HepG2 (cell line): ENCODE measurements at regions not wholly inside any gene's neighbourhood (a gene's known extent, or its start where the extent isn't known, plus 50 kb on each side); places are given as distances from the start of the nearest gene placed in this dataset.

Experiments used
- KAT8 ChIP-seq: IDR thresholded peaks from 2 replicates; pipeline ENCODE4 v1.6.1; 2016; ENCODE audit warnings: missing genetic modification reagents, missing compliant biosample characterization
- MAF1 ChIP-seq: sonication (generic); formaldehyde crosslinking; IDR thresholded peaks from 2 replicates; pipeline ENCODE4 v1.5.0; 2020; ENCODE audit warnings: missing genetic modification reagents, borderline replicate concordance
- MAFG ChIP-seq: sonication (generic); formaldehyde crosslinking; IDR thresholded peaks from 2 replicates; pipeline ENCODE4 v1.5.1; 2020; ENCODE audit warnings: mild to moderate bottlenecking, missing genetic modification reagents
- NFKB2 ChIP-seq: sonication (generic); formaldehyde crosslinking; IDR thresholded peaks from 2 replicates; pipeline ENCODE4 v1.4.0; 2020; ENCODE audit warnings: missing genetic modification reagents, borderline replicate concordance
- PRPF4 ChIP-seq: fragments of 200-400 bp; formaldehyde crosslinking; IDR thresholded peaks from 2 replicates; pipeline ENCODE4 v1.6.1; 2016; ENCODE audit warnings: low read length, low read depth; ENCODE audit not compliant: poor library complexity, severe bottlenecking
- SMC3 ChIP-seq: IDR thresholded peaks from 2 replicates; pipeline ENCODE4 v1.6.1; 2011; ENCODE audit warnings: low read length, improper control_type of control experiment
- SRF ChIP-seq: IDR thresholded peaks from 2 replicates; pipeline ENCODE4 v1.6.1; 2011; ENCODE audit warnings: mild to moderate bottlenecking, low read depth, low read length, moderate library complexity
- TCF7 ChIP-seq: sonication (generic); IDR thresholded peaks from 2 replicates; pipeline ENCODE4 v1.6.1; 2016; ENCODE audit warnings: antibody characterized with exemption, low read depth
- YY1 ChIP-seq: IDR thresholded peaks from 2 replicates; pipeline ENCODE4 v1.6.1; 2011; ENCODE audit warnings: low read length, low read depth, moderate library complexity, mild to moderate bottlenecking; ENCODE audit not compliant: insufficient read depth, insufficient replicate concordance
- ZBTB21 ChIP-seq: sonication (generic); formaldehyde crosslinking; IDR thresholded peaks from 2 replicates; pipeline ENCODE4 v1.4.0; 2020; ENCODE audit warnings: missing genetic modification reagents
- ZNF644 ChIP-seq: IDR thresholded peaks from 2 replicates; pipeline ENCODE4 v1.6.1; 2016; ENCODE audit warnings: low read depth
- ZNF737 ChIP-seq: sonication (generic); formaldehyde crosslinking; IDR thresholded peaks from 2 replicates; pipeline ENCODE4 v1.5.0; 2020; ENCODE audit warnings: missing genetic modification reagents, mild to moderate bottlenecking, borderline replicate concordance
- ZNF83 ChIP-seq: sonication (generic); formaldehyde crosslinking; IDR thresholded peaks from 2 replicates; pipeline ENCODE4 v1.4.0; 2020; ENCODE audit warnings: missing genetic modification reagents, mild to moderate bottlenecking, borderline replicate concordance
- ZSCAN31 ChIP-seq: sonication (generic); formaldehyde crosslinking; IDR thresholded peaks from 2 replicates; pipeline ENCODE4 v1.5.0; 2020; ENCODE audit warnings: low read depth, mild to moderate bottlenecking, missing genetic modification reagents
- TF ChIP-seq, protein P1 (sequence below): sonication (generic); formaldehyde crosslinking; IDR thresholded peaks from 2 replicates; pipeline ENCODE4 v1.4.0; 2020; ENCODE audit warnings: missing genetic modification reagents
- TF ChIP-seq, protein P2 (sequence below): IDR thresholded peaks from 2 replicates; pipeline ENCODE4 v1.6.1; 2012; ENCODE audit warnings: low read depth, low read length, improper control_type of control experiment
- TF ChIP-seq, protein P3 (sequence below): sonication (generic); formaldehyde crosslinking; IDR thresholded peaks from 2 replicates; pipeline ENCODE4 v1.5.0; 2020; ENCODE audit warnings: mild to moderate bottlenecking, missing genetic modification reagents, moderate library complexity
- TF ChIP-seq, protein P4 (sequence below), 2 experiments: sonication (generic) in 1 of 2; formaldehyde crosslinking in 1 of 2; IDR thresholded peaks; 2 replicates each; pipeline versions ENCODE4 v1.4.0 to v1.6.1; 2016 to 2020; ENCODE audit warnings: borderline replicate concordance in 1 of 2, low read depth in 1 of 2, mild to moderate bottlenecking in 1 of 2, missing genetic modification reagents in 1 of 2

DNA sequence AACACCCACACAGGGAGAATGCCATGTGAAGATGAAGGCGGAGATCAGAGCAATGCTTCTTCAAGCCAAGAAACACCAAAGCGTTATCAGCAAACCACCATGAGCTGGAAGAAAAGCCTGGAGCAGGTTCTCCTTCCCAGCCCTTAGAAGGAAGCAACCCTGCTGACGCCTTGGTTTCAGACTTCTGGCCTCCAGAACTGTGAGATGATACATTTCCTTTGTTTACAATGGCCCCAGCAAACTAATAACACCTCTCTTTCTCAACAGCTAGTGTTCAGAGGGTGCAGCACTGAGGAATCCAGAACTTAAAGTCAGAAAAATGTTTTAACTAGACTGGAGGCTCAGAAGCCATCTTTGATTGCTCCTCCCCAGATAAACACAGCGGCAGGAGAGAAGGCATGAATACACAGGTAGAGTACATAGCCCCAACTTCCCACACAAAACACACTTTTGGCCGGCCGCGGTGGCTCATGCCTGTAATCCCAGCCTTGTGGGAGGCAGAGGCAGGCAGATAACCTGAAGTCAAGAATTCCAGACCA, 132.4 kb upstream of the LPP start (continued):
- TF ChIP-seq MAF1 (CRISPR knock-in tag) (no peak), KAT8 (CRISPR knock-in tag) (no peak), TCF7 (peak; percentile 68), MAFG (CRISPR knock-in tag) (no peak), NFKB2 (CRISPR knock-in tag) (0 out of 2 replicates have a peak, but pooled peaks have one; percentile 43), SRF (no peak), ZNF644 (CRISPR knock-in tag) (no peak), YY1 (peak; percentile 78), ZNF737 (CRISPR knock-in tag) (no peak), SMC3 (peak; percentile 13; the same call in 1 of the 2 replicates), ZSCAN31 (CRISPR knock-in tag) (no peak), PRPF4 (no peak), ZBTB21 (CRISPR knock-in tag) (no peak), ZNF83 (CRISPR knock-in tag) (no peak)
- TF ChIP-seq, protein P1, sequence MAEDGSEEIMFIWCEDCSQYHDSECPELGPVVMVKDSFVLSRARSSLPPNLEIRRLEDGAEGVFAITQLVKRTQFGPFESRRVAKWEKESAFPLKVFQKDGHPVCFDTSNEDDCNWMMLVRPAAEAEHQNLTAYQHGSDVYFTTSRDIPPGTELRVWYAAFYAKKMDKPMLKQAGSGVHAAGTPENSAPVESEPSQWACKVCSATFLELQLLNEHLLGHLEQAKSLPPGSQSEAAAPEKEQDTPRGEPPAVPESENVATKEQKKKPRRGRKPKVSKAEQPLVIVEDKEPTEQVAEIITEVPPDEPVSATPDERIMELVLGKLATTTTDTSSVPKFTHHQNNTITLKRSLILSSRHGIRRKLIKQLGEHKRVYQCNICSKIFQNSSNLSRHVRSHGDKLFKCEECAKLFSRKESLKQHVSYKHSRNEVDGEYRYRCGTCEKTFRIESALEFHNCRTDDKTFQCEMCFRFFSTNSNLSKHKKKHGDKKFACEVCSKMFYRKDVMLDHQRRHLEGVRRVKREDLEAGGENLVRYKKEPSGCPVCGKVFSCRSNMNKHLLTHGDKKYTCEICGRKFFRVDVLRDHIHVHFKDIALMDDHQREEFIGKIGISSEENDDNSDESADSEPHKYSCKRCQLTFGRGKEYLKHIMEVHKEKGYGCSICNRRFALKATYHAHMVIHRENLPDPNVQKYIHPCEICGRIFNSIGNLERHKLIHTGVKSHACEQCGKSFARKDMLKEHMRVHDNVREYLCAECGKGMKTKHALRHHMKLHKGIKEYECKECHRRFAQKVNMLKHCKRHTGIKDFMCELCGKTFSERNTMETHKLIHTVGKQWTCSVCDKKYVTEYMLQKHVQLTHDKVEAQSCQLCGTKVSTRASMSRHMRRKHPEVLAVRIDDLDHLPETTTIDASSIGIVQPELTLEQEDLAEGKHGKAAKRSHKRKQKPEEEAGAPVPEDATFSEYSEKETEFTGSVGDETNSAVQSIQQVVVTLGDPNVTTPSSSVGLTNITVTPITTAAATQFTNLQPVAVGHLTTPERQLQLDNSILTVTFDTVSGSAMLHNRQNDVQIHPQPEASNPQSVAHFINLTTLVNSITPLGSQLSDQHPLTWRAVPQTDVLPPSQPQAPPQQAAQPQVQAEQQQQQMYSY = peak; percentile 88
- TF ChIP-seq, protein P2, sequence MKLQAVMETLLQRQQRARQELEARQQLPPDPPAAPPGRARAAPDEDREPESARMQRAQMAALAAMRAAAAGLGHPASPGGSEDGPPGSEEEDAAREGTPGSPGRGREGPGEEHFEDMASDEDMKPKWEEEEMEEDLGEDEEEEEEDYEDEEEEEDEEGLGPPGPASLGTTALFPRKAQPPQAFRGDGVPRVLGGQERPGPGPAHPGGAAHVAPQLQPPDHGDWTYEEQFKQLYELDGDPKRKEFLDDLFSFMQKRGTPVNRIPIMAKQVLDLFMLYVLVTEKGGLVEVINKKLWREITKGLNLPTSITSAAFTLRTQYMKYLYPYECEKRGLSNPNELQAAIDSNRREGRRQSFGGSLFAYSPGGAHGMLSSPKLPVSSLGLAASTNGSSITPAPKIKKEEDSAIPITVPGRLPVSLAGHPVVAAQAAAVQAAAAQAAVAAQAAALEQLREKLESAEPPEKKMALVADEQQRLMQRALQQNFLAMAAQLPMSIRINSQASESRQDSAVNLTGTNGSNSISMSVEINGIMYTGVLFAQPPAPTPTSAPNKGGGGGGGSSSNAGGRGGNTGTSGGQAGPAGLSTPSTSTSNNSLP = no peak
- TF ChIP-seq, protein P3, sequence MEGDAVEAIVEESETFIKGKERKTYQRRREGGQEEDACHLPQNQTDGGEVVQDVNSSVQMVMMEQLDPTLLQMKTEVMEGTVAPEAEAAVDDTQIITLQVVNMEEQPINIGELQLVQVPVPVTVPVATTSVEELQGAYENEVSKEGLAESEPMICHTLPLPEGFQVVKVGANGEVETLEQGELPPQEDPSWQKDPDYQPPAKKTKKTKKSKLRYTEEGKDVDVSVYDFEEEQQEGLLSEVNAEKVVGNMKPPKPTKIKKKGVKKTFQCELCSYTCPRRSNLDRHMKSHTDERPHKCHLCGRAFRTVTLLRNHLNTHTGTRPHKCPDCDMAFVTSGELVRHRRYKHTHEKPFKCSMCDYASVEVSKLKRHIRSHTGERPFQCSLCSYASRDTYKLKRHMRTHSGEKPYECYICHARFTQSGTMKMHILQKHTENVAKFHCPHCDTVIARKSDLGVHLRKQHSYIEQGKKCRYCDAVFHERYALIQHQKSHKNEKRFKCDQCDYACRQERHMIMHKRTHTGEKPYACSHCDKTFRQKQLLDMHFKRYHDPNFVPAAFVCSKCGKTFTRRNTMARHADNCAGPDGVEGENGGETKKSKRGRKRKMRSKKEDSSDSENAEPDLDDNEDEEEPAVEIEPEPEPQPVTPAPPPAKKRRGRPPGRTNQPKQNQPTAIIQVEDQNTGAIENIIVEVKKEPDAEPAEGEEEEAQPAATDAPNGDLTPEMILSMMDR (CRISPR knock-in tag) = no peak
- TF ChIP-seq, protein P4, sequence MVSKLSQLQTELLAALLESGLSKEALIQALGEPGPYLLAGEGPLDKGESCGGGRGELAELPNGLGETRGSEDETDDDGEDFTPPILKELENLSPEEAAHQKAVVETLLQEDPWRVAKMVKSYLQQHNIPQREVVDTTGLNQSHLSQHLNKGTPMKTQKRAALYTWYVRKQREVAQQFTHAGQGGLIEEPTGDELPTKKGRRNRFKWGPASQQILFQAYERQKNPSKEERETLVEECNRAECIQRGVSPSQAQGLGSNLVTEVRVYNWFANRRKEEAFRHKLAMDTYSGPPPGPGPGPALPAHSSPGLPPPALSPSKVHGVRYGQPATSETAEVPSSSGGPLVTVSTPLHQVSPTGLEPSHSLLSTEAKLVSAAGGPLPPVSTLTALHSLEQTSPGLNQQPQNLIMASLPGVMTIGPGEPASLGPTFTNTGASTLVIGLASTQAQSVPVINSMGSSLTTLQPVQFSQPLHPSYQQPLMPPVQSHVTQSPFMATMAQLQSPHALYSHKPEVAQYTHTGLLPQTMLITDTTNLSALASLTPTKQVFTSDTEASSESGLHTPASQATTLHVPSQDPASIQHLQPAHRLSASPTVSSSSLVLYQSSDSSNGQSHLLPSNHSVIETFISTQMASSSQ (IDR thresholded peaks at IDR 0.05; ENCODE audit: low read depth) = 0 out of 2 replicates have a peak, but pooled peaks have one; percentile 48
- TF ChIP-seq, protein P4 (CRISPR knock-in tag; IDR thresholded peaks at IDR 0.05; ENCODE audit: borderline replicate concordance) = peak; percentile 55; the same call in 1 of the 2 replicates
